Fibroblast of mammary gland (primary cell): ENCODE measurements at regions not wholly inside any gene's neighbourhood (a gene's known extent, or its start where the extent isn't known, plus 50 kb on each side); places are given as distances from the start of the nearest gene placed in this dataset.

Experiments used
- DNase-seq: peaks from one replicate; pipeline ENCODE4 v3.0.0-alpha.2; 2010; ENCODE audit warnings: low read depth
- H3K4me3 ChIP-seq: 2 replicates; pipeline ENCODE4 v1.5.1; 2011; ENCODE audit warnings: low read depth, mild to moderate bottlenecking, low read length, moderate library complexity; ENCODE audit not compliant: control insufficient read depth
- CTCF ChIP-seq: conservative IDR thresholded peaks from 2 replicates; pipeline ENCODE4 v1.5.1; 2011; ENCODE audit warnings: low read depth, low read length, inconsistent platforms; ENCODE audit not compliant: control insufficient read depth, insufficient read depth

GRCh38 chr19:28463493-28464053 lies 749.4 kb downstream of the UQCRFS1 start:
- H3K4me3 ChIP-seq, result no peak overlapping the region
- TF ChIP-seq CTCF, result no peak
- DNase-seq, result no peak

GRCh38 chr19:28457620-28458019 lies 755.3 kb downstream of the UQCRFS1 start:
- H3K4me3 ChIP-seq, result no peak overlapping the region
- no peak for TF ChIP-seq CTCF
- no peak for DNase-seq

- no peak for DNase-seq
- no peak overlapping the region for H3K4me3 ChIP-seq
- no peak for TF ChIP-seq CTCF
These were observed 756.1 kb downstream of the UQCRFS1 start for GRCh38 chr19:28456708-28457320.

GRCh38 chr19:28456252-28456651 lies 756.7 kb downstream of the UQCRFS1 start:
- DNase-seq, result no peak

GRCh38 chr19:28454083-28454482 lies 758.9 kb downstream of the UQCRFS1 start:
- H3K4me3 ChIP-seq, result no peak overlapping the region
- TF ChIP-seq CTCF, result no peak
- DNase-seq, result no peak

More at GRCh38 chr19:28456252-28456651, 756.7 kb downstream of the UQCRFS1 start:
- no peak for TF ChIP-seq CTCF
- H3K4me3 ChIP-seq, result no peak overlapping the region

GRCh38 chr19:28453420-28453819 lies 759.5 kb downstream of the UQCRFS1 start:
- no peak overlapping the region for H3K4me3 ChIP-seq
- no peak for DNase-seq
- TF ChIP-seq CTCF, result no peak
